ENCODE measurements at regions not wholly inside any gene's neighbourhood (a gene's known extent, or its start where the extent isn't known, plus 50 kb on each side); places are given as distances from the start of the nearest gene placed in this dataset.
"Not testable (repeated sequence)": the region's sequence is repeated elsewhere in the genome, so short reads cannot be mapped to it uniquely, and the experiment has no call there.

- DNase-seq (ENCODE audit: low read depth, low spot score) = no peak
- Histone ChIP-seq H3K4me1 (ENCODE audit: control insufficient read depth, extremely low read depth, insufficient read depth, low read length) (no peaks in the 10 kb centered on the region), H3K79me2 (ENCODE audit: control insufficient read depth, insufficient read depth, low read length) (no peaks in the 10 kb centered on the region), H3K27me3 (ENCODE audit: control insufficient read depth in 2 of 2, insufficient read depth in 2 of 2, low read length in 2 of 2) (no peaks in the 10 kb centered on the region), H3K9me1 (replicated peaks; ENCODE audit: control insufficient read depth, extremely low read depth, insufficient read depth, low read length) (no peaks in the 10 kb centered on the region), H3K4me2 (ENCODE audit: insufficient read depth, low read length) (no peak overlapping the region), H3K9ac (replicated peaks; ENCODE audit: extremely low read depth, insufficient read depth, low read length) (no peak overlapping the region), H3K9me3 (replicated peaks; ENCODE audit: control insufficient read depth, insufficient read depth, low read length) (peaks cover 4% of the 10 kb centered on the region), H3K4me3 (replicated peaks in 1 of 3; ENCODE audit: insufficient read depth in 1 of 3, low read depth in 1 of 3, low read length in 3 of 3) (no peak overlapping the region), H2AFZ (ENCODE audit: low read depth, low read length) (no peak overlapping the region), H3K27ac (ENCODE audit: insufficient read depth, low read depth, low read length) (no peak overlapping the region), H4K20me1 (replicated peaks; ENCODE audit: control insufficient read depth, extremely low read depth, insufficient read depth, low read length) (no peaks in the 10 kb centered on the region), H3K36me3 (ENCODE audit: control insufficient read depth in 2 of 2, extremely low read depth in 1 of 2, insufficient read depth in 2 of 2, low read length in 2 of 2) (no peaks in the 10 kb centered on the region)
- ChIA-PET POLR2A (no interaction called here), CTCF (no interaction called here)
- BruUV-seq (replicated peaks) = no TSS peak
- dilution Hi-C loops (cut with MboI; ENCODE audit: extremely low pct_ligation_motif_present, low sequenced_read_pairs) (no loop called here), intact Hi-C loops (cut with micrococcal nuclease) (no loop called here)
- no peak for FAIRE-seq
- TF ChIP-seq EZH2 (IDR thresholded peaks at IDR 0.05; ENCODE audit: borderline replicate concordance, low read depth, low read length, severe bottlenecking) (no peak), JUN (IDR thresholded peaks at IDR 0.05; ENCODE audit: borderline replicate concordance, insufficient read depth, insufficient read length, low read depth) (no peak), POLR2A (IDR thresholded peaks at IDR 0.05; ENCODE audit: low read depth, low read length) (no peak), MYC (IDR thresholded peaks at IDR 0.05; ENCODE audit: low read depth, low read length) (no peak), GATA2 (IDR thresholded peaks at IDR 0.05; ENCODE audit: insufficient read depth, insufficient read length, low read depth, low read length) (no peak), FOS (IDR thresholded peaks at IDR 0.05; ENCODE audit: borderline replicate concordance, insufficient read depth, low read length) (no peak)
Observed at GRCh38 chr14:42992930-42993329, 1386.3 kb downstream of the LRFN5 start.

DNA sequence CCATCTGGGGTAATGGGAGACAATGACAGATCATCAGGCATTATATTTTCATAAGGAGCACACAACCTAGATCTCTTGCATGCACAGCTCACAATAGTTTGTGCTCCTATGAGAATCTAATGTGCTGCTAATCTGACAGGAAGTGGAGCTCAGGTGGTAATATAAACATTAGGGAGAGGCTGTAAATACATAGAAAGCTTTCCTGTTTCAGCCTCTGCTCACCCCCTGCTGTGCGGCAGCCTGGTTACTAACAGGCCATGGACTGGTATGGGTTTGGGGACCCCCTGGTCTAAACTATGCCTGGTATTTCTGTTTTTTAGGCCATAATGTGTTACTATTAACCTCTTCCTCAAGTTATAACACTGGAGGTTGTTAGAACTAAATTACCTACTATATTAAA is 1373.7 kb downstream of the LRFN5 start:
- Histone ChIP-seq H3K36me3 (ENCODE audit: control insufficient read depth in 2 of 2, extremely low read depth in 1 of 2, insufficient read depth in 2 of 2, low read length in 2 of 2) (no peaks in the 10 kb centered on the region), H2AFZ (ENCODE audit: low read depth, low read length) (no peak overlapping the region), H3K9me3 (replicated peaks; ENCODE audit: control insufficient read depth, insufficient read depth, low read length) (no peaks in the 10 kb centered on the region), H3K4me2 (ENCODE audit: insufficient read depth, low read length) (no peak overlapping the region), H3K27ac (ENCODE audit: insufficient read depth, low read depth, low read length) (no peak overlapping the region), H3K4me1 (ENCODE audit: control insufficient read depth, extremely low read depth, insufficient read depth, low read length) (no peaks in the 10 kb centered on the region), H3K9me1 (replicated peaks; ENCODE audit: control insufficient read depth, extremely low read depth, insufficient read depth, low read length) (no peaks in the 10 kb centered on the region), H4K20me1 (replicated peaks; ENCODE audit: control insufficient read depth, extremely low read depth, insufficient read depth, low read length) (no peaks in the 10 kb centered on the region), H3K9ac (replicated peaks; ENCODE audit: extremely low read depth, insufficient read depth, low read length) (no peak overlapping the region), H3K4me3 (replicated peaks in 1 of 3; ENCODE audit: insufficient read depth in 1 of 3, low read depth in 1 of 3, low read length in 3 of 3) (no peak overlapping the region), H3K27me3 (ENCODE audit: control insufficient read depth in 2 of 2, insufficient read depth in 2 of 2, low read length in 2 of 2) (no peaks in the 10 kb centered on the region), H3K79me2 (ENCODE audit: control insufficient read depth, insufficient read depth, low read length) (no peaks in the 10 kb centered on the region)
- ChIA-PET POLR2A (no interaction called here), CTCF (no interaction called here)
- TF ChIP-seq, protein P1, sequence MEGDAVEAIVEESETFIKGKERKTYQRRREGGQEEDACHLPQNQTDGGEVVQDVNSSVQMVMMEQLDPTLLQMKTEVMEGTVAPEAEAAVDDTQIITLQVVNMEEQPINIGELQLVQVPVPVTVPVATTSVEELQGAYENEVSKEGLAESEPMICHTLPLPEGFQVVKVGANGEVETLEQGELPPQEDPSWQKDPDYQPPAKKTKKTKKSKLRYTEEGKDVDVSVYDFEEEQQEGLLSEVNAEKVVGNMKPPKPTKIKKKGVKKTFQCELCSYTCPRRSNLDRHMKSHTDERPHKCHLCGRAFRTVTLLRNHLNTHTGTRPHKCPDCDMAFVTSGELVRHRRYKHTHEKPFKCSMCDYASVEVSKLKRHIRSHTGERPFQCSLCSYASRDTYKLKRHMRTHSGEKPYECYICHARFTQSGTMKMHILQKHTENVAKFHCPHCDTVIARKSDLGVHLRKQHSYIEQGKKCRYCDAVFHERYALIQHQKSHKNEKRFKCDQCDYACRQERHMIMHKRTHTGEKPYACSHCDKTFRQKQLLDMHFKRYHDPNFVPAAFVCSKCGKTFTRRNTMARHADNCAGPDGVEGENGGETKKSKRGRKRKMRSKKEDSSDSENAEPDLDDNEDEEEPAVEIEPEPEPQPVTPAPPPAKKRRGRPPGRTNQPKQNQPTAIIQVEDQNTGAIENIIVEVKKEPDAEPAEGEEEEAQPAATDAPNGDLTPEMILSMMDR (IDR thresholded peaks at IDR 0.05; ENCODE audit: extremely low read depth in 1 of 2, insufficient read depth in 1 of 2, low read depth in 1 of 2, low read length in 2 of 2) = no peak
- TF ChIP-seq EZH2 (IDR thresholded peaks at IDR 0.05; ENCODE audit: borderline replicate concordance, low read depth, low read length, severe bottlenecking) (no peak), POLR2AphosphoS5 (IDR thresholded peaks at IDR 0.05; ENCODE audit: insufficient read depth, low read depth, low read length) (no peak), JUN (IDR thresholded peaks at IDR 0.05; ENCODE audit: borderline replicate concordance, insufficient read depth, insufficient read length, low read depth) (no peak), POLR2A (IDR thresholded peaks at IDR 0.05; ENCODE audit: low read depth, low read length) (no peak), GATA2 (IDR thresholded peaks at IDR 0.05; ENCODE audit: insufficient read depth, insufficient read length, low read depth, low read length) (no peak), FOS (IDR thresholded peaks at IDR 0.05; ENCODE audit: borderline replicate concordance, insufficient read depth, low read length) (no peak), MYC (IDR thresholded peaks at IDR 0.05; ENCODE audit: low read depth, low read length) (no peak)
- TF ChIP-seq, protein P2, sequence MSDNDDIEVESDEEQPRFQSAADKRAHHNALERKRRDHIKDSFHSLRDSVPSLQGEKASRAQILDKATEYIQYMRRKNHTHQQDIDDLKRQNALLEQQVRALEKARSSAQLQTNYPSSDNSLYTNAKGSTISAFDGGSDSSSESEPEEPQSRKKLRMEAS (IDR thresholded peaks at IDR 0.05; ENCODE audit: insufficient read depth, insufficient read length) = no peak
- dilution Hi-C loops (cut with MboI; ENCODE audit: extremely low pct_ligation_motif_present, low sequenced_read_pairs) (no loop called here), intact Hi-C loops (cut with micrococcal nuclease) (no loop called here)
- no peak for FAIRE-seq
- no peak for DNase-seq (ENCODE audit: low read depth, low spot score)
- no TSS peak for BruUV-seq (replicated peaks)

- not testable (repeated sequence) for H3K4me1 ChIP-seq (ENCODE audit: control insufficient read depth, extremely low read depth, insufficient read depth, low read length); FAIRE-seq
Observed at GRCh38 chr14:42973171-42973570, 1366.5 kb downstream of the LRFN5 start.

More at GRCh38 chr14:42973171-42973570, 1366.5 kb downstream of the LRFN5 start:
- intact Hi-C loops (cut with micrococcal nuclease); DNase-seq (ENCODE audit: low read depth, low spot score); H4K20me1 ChIP-seq (replicated peaks; ENCODE audit: control insufficient read depth, extremely low read depth, insufficient read depth, low read length); H3K9ac ChIP-seq (replicated peaks; ENCODE audit: extremely low read depth, insufficient read depth, low read length); POLR2A ChIA-PET; H3K4me3 ChIP-seq (replicated peaks in 1 of 3; ENCODE audit: insufficient read depth in 1 of 3, low read depth in 1 of 3, low read length in 3 of 3); BruUV-seq (replicated peaks); H3K9me3 ChIP-seq (replicated peaks; ENCODE audit: control insufficient read depth, insufficient read depth, low read length); H3K27ac ChIP-seq (ENCODE audit: insufficient read depth, low read depth, low read length); H3K4me2 ChIP-seq (ENCODE audit: insufficient read depth, low read length); dilution Hi-C loops (cut with MboI; ENCODE audit: extremely low pct_ligation_motif_present, low sequenced_read_pairs); CTCF ChIA-PET; H2AFZ ChIP-seq (ENCODE audit: low read depth, low read length); H3K36me3 ChIP-seq (ENCODE audit: control insufficient read depth in 2 of 2, extremely low read depth in 1 of 2, insufficient read depth in 2 of 2, low read length in 2 of 2); H3K27me3 ChIP-seq (ENCODE audit: control insufficient read depth in 2 of 2, insufficient read depth in 2 of 2, low read length in 2 of 2); H3K9me1 ChIP-seq (replicated peaks; ENCODE audit: control insufficient read depth, extremely low read depth, insufficient read depth, low read length); H3K79me2 ChIP-seq (ENCODE audit: control insufficient read depth, insufficient read depth, low read length): not testable (repeated sequence)

All from endothelial cell of umbilical vein (primary cell).